Adrenal gland (tissue), 5 donors: ENCODE measurements at regions not wholly inside any gene's neighbourhood (a gene's known extent, or its start where the extent isn't known, plus 50 kb on each side); places are given as distances from the start of the nearest gene placed in this dataset.
"Not testable (repeated sequence)": the region's sequence is repeated elsewhere in the genome, so short reads cannot be mapped to it uniquely, and the experiment has no call there.

Experiments used
- CTCF ChIP-seq, 6 experiments: fragments of 450-650 bp in 4 of 6; fragments of 200-600 bp in 2 of 6; sonication (generic) in 1 of 6; IDR thresholded peaks; 1 replicate in 5 of 6; 2 replicates in 1 of 6; pipeline versions ENCODE4 v1.5.1 to v1.8.0; 2016 to 2021; ENCODE audit warnings: antibody characterized with exemption in 6 of 6, mild to moderate bottlenecking in 2 of 6, moderate library complexity in 1 of 6
- POLR2A ChIP-seq, 2 donors: fragments of 450-650 bp; IDR thresholded peaks; one replicate each; pipeline ENCODE4 v1.6.1; 2017; ENCODE audit warnings: antibody characterized with exemption in 2 of 2, mild to moderate bottlenecking in 2 of 2, moderate library complexity in 1 of 2
- donor health status: DM: no; HTN: no; CAD: no.

GRCh38 chrX:3411626-3412025 lies 65.2 kb upstream of the MXRA5 start:
- not testable (repeated sequence) for TF ChIP-seq CTCF, POLR2A (IDR thresholded peaks at IDR 0.05)
